HepG2 (cell line): ENCODE measurements at regions not wholly inside any gene's neighbourhood (a gene's known extent, or its start where the extent isn't known, plus 50 kb on each side); places are given as distances from the start of the nearest gene placed in this dataset.

Experiments
- CCDC6 ChIP-seq: sonication (generic); formaldehyde crosslinking; IDR thresholded peaks from 2 replicates; pipeline ENCODE4 v1.8.1; 2022; ENCODE audit warnings: mild to moderate bottlenecking, missing genetic modification reagents, moderate library complexity
- DNMT1 ChIP-seq: sonication (generic); formaldehyde crosslinking; IDR thresholded peaks from 2 replicates; pipeline ENCODE4 v1.5.1; 2020; ENCODE audit warnings: mild to moderate bottlenecking, missing genetic modification reagents
- DNMT3B ChIP-seq: conservative IDR thresholded peaks from 2 replicates; pipeline ENCODE4 v1.6.1; 2016; ENCODE audit warnings: missing biosample characterization, control low read depth
- ETV5 ChIP-seq: IDR thresholded peaks from 2 replicates; pipeline ENCODE4 v1.6.1; 2018; ENCODE audit warnings: missing biosample characterization, missing genetic modification reagents, inconsistent platforms, borderline replicate concordance
- KLF9 ChIP-seq: IDR thresholded peaks from 2 replicates; pipeline ENCODE4 v1.6.1; 2016; ENCODE audit warnings: low read depth
- MYC ChIP-seq: sonication (generic); formaldehyde crosslinking; IDR thresholded peaks from 2 replicates; pipeline ENCODE4 v1.9.0; 2021; ENCODE audit warnings: missing genetic modification reagents, borderline replicate concordance
- NAIF1 ChIP-seq: sonication (generic); formaldehyde crosslinking; IDR thresholded peaks from 2 replicates; pipeline ENCODE4 v1.5.0; 2020; ENCODE audit warnings: mild to moderate bottlenecking, missing genetic modification reagents, borderline replicate concordance
- NFE2L2 ChIP-seq: fragments of 150-350 bp; IDR thresholded peaks from 2 replicates; pipeline ENCODE4 v1.6.1; 2014; ENCODE audit warnings: low read length
- POLR2A ChIP-seq, 2 experiments: IDR thresholded peaks; 2 replicates each; pipeline ENCODE4 v1.6.1; 2011; ENCODE audit warnings: low read depth in 2 of 2, low read length in 2 of 2, mild to moderate bottlenecking in 1 of 2, moderate library complexity in 1 of 2; ENCODE audit not compliant: insufficient read depth in 1 of 2
- RORA ChIP-seq: sonication (generic); formaldehyde crosslinking; IDR thresholded peaks from 2 replicates; pipeline ENCODE4 v1.5.0; 2020; ENCODE audit warnings: mild to moderate bottlenecking, missing genetic modification reagents, moderate library complexity
- TOPORS ChIP-seq: sonication (generic); formaldehyde crosslinking; IDR thresholded peaks from 2 replicates; pipeline ENCODE4 v1.8.0; 2023; ENCODE audit warnings: mild to moderate bottlenecking, missing genetic modification reagents
- ZNF205 ChIP-seq: IDR thresholded peaks from 2 replicates; pipeline ENCODE4 v1.6.1; 2018; ENCODE audit warnings: missing biosample characterization, missing genetic modification reagents
- ZNF264 ChIP-seq: sonication (generic); formaldehyde crosslinking; IDR thresholded peaks from 2 replicates; pipeline ENCODE4 v1.4.0; 2020; ENCODE audit warnings: missing genetic modification reagents
- ZNF317 ChIP-seq: sonication (generic); formaldehyde crosslinking; IDR thresholded peaks from 2 replicates; pipeline ENCODE4 v1.5.0; 2020; ENCODE audit warnings: mild to moderate bottlenecking, missing genetic modification reagents
- ZNF33B ChIP-seq: sonication (generic); formaldehyde crosslinking; IDR thresholded peaks from 2 replicates; pipeline ENCODE4 v1.5.1; 2020; ENCODE audit warnings: mild to moderate bottlenecking, missing genetic modification reagents
- ZNF383 ChIP-seq: sonication (generic); formaldehyde crosslinking; IDR thresholded peaks from 2 replicates; pipeline ENCODE4 v1.4.0; 2020; ENCODE audit warnings: missing genetic modification reagents, mild to moderate bottlenecking, borderline replicate concordance
- ZNF788 ChIP-seq: sonication (generic); formaldehyde crosslinking; IDR thresholded peaks from 2 replicates; pipeline ENCODE4 v1.5.0; 2020; ENCODE audit warnings: mild to moderate bottlenecking, missing genetic modification reagents, borderline replicate concordance
- TF ChIP-seq, protein P1 (sequence below): sonication (generic); formaldehyde crosslinking; IDR thresholded peaks from 2 replicates; pipeline ENCODE4 v1.8.1; 2023; ENCODE audit warnings: mild to moderate bottlenecking, missing genetic modification reagents, borderline replicate concordance
- TF ChIP-seq, protein P2 (sequence below): sonication (generic); formaldehyde crosslinking; IDR thresholded peaks from 2 replicates; pipeline ENCODE4 v1.4.0; 2020; ENCODE audit warnings: missing genetic modification reagents
- TF ChIP-seq, protein P3 (sequence below): sonication (generic); formaldehyde crosslinking; IDR thresholded peaks from 2 replicates; pipeline ENCODE4 v1.4.0; 2020; ENCODE audit warnings: missing genetic modification reagents
- TF ChIP-seq, protein P4 (sequence below): sonication (generic); formaldehyde crosslinking; IDR thresholded peaks from 2 replicates; pipeline ENCODE4 v1.5.0; 2020; ENCODE audit warnings: mild to moderate bottlenecking, missing genetic modification reagents, borderline replicate concordance
- TF ChIP-seq, protein P5 (sequence below), 2 experiments: IDR thresholded peaks; 2 replicates each; pipeline ENCODE4 v1.6.1; 2011 to 2012; ENCODE audit warnings: low read length in 2 of 2, borderline replicate concordance in 1 of 2, low read depth in 1 of 2, mild to moderate bottlenecking in 1 of 2, moderate library complexity in 1 of 2

DNA sequence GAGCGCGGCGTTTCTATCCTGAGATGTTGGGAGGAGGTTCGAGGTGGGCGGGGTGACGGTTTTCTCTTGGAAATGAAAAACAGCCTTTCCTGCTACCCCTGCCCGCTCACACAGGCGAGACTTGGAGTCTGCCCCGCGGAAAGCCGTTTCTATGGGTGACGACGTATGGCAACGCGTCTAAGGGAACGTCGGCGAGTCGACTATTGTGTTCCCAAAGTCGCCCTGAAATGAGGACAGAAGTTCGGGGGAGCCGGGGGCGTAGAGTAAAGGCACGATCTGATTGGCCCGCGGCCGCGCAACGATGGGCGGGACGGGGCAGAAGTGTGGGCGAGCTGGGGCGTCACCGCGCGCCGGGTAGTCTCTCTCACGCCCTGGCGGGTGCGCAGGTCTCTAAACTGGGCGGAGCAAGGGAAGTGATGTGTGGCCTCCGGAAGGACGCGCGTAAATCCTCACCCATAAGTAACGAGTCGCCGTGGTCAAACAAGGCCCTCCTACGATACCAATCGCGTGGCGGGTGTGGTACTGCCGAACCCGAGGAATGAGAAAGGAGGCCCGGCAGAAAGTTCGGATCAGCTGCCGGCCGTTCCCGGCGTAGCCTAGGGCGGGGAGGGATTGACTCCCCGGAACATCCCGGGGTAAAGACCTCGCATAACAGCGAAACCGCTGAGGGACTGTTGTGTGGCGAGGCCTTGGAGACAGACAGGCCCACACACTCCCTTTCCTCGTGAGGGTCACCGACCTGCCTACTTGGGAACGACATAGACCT is 89.6 kb downstream of the FAM161A start (continued):
- peak; percentile 83; the same call in 1 of the 2 replicates for TF ChIP-seq CCDC6
- TF ChIP-seq ZNF788: peak; percentile 25; the same call in 1 of the 2 replicates
- TF ChIP-seq TOPORS: peak; percentile 58
- TF ChIP-seq ETV5: peak; percentile 48; the same call in 1 of the 2 replicates
- peak; percentile 31 for TF ChIP-seq ZNF317 (CRISPR knock-in tag)
- TF ChIP-seq, protein P1, sequence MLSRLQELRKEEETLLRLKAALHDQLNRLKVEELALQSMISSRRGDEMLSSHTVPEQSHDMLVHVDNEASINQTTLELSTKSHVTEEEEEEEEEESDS: 0 out of 2 replicates have a peak, but pooled peaks have one; percentile 21
- peak; percentile 79 for TF ChIP-seq NAIF1 (CRISPR knock-in tag)
- no peak for TF ChIP-seq NFE2L2
- no peak for TF ChIP-seq RORA (CRISPR knock-in tag)
- 0 out of 2 replicates have a peak, but pooled peaks have one; percentile 12 for TF ChIP-seq ZNF205
- TF ChIP-seq POLR2A (IDR thresholded peaks at IDR 0.05; ENCODE audit: insufficient read depth in 1 of 2, low read depth in 2 of 2, low read length in 2 of 2): peak; percentile 71 to 86
- no peak for TF ChIP-seq ZNF383 (CRISPR knock-in tag)
- TF ChIP-seq, protein P2, sequence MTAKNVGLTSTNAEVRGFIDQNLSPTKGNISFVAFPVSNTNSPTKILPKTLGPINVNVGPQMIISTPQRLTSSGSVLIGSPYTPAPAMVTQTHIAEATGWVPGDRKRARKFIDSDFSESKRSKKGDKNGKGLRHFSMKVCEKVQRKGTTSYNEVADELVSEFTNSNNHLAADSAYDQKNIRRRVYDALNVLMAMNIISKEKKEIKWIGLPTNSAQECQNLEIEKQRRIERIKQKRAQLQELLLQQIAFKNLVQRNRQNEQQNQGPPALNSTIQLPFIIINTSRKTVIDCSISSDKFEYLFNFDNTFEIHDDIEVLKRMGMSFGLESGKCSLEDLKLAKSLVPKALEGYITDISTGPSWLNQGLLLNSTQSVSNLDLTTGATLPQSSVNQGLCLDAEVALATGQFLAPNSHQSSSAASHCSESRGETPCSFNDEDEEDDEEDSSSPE (CRISPR knock-in tag): peak; percentile 59; the same call in 1 of the 2 replicates
- peak; percentile 65; the same call in 1 of the 2 replicates for TF ChIP-seq DNMT1
- peak; percentile 43 for TF ChIP-seq MYC (CRISPR knock-in tag)
- TF ChIP-seq, protein P3, sequence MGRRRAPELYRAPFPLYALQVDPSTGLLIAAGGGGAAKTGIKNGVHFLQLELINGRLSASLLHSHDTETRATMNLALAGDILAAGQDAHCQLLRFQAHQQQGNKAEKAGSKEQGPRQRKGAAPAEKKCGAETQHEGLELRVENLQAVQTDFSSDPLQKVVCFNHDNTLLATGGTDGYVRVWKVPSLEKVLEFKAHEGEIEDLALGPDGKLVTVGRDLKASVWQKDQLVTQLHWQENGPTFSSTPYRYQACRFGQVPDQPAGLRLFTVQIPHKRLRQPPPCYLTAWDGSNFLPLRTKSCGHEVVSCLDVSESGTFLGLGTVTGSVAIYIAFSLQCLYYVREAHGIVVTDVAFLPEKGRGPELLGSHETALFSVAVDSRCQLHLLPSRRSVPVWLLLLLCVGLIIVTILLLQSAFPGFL (CRISPR knock-in tag): 0 out of 2 replicates have a peak, but pooled peaks have one; percentile 32
- TF ChIP-seq, protein P4, sequence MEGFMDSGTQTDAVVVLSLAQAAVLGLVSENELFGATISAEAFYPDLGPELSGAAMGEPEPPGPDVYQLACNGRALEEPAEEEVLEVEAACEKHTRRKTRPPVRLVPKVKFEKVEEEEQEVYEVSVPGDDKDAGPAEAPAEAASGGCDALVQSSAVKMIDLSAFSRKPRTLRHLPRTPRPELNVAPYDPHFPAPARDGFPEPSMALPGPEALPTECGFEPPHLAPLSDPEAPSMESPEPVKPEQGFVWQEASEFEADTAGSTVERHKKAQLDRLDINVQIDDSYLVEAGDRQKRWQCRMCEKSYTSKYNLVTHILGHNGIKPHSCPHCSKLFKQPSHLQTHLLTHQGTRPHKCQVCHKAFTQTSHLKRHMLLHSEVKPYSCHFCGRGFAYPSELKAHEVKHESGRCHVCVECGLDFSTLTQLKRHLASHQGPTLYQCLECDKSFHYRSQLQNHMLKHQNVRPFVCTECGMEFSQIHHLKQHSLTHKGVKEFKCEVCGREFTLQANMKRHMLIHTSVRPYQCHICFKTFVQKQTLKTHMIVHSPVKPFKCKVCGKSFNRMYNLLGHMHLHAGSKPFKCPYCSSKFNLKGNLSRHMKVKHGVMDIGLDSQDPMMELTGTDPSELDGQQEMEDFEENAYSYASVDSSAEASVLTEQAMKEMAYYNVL: peak; percentile 82
- no peak for TF ChIP-seq KLF9
- TF ChIP-seq, protein P5, sequence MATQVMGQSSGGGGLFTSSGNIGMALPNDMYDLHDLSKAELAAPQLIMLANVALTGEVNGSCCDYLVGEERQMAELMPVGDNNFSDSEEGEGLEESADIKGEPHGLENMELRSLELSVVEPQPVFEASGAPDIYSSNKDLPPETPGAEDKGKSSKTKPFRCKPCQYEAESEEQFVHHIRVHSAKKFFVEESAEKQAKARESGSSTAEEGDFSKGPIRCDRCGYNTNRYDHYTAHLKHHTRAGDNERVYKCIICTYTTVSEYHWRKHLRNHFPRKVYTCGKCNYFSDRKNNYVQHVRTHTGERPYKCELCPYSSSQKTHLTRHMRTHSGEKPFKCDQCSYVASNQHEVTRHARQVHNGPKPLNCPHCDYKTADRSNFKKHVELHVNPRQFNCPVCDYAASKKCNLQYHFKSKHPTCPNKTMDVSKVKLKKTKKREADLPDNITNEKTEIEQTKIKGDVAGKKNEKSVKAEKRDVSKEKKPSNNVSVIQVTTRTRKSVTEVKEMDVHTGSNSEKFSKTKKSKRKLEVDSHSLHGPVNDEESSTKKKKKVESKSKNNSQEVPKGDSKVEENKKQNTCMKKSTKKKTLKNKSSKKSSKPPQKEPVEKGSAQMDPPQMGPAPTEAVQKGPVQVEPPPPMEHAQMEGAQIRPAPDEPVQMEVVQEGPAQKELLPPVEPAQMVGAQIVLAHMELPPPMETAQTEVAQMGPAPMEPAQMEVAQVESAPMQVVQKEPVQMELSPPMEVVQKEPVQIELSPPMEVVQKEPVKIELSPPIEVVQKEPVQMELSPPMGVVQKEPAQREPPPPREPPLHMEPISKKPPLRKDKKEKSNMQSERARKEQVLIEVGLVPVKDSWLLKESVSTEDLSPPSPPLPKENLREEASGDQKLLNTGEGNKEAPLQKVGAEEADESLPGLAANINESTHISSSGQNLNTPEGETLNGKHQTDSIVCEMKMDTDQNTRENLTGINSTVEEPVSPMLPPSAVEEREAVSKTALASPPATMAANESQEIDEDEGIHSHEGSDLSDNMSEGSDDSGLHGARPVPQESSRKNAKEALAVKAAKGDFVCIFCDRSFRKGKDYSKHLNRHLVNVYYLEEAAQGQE (IDR thresholded peaks at IDR 0.05; ENCODE audit: borderline replicate concordance in 1 of 2, low read depth in 1 of 2, low read length in 2 of 2): 0 out of 4 replicates have a peak, but pooled peaks of 1 of the 2 experiments have one; percentile 9
- TF ChIP-seq DNMT3B: peak; percentile 91; the same call in 1 of the 2 replicates
- TF ChIP-seq ZNF264 (CRISPR knock-in tag): peak; percentile 40; the same call in 1 of the 2 replicates
- peak; percentile 39; the same call in 1 of the 2 replicates for TF ChIP-seq ZNF33B (CRISPR knock-in tag)
